GM12878 (cell line): ENCODE measurements at regions not wholly inside any gene's neighbourhood (a gene's known extent, or its start where the extent isn't known, plus 50 kb on each side); places are given as distances from the start of the nearest gene placed in this dataset.
A peak's percentile ranks its signal among the peaks of the same experiment; 100 is the strongest.

Experiments
- ATAC-seq: fragments of 200-7000 bp; cut with Tn5 transposase; 3 replicates; pipeline ENCODE4 v1.9.1; 2020; ENCODE audit warnings: mild to moderate bottlenecking, moderate library complexity
- BruUV-seq: library from RNA; stranded (reverse); fragments of 400-500 nt; replicated peaks from 2 replicates; lab custom pipeline; 2021; lab: Mats Ljungman, UMichigan
- CTCF ChIA-PET: fragments of 300-600 bp; sonication (Branson Sonifier 250); formaldehyde crosslinking; extraction: SDS; loops from one replicate; lab custom pipeline; 2021; ENCODE audit warnings: inconsistent platforms; lab: Yijun Ruan, JAX
- POLR2A ChIA-PET: fragments of 350-600 bp; formaldehyde crosslinking; extraction: SDS; loops from one replicate; lab custom pipeline; 2021; ENCODE audit warnings: inconsistent platforms; lab: Charles Lee
- RAD21 ChIA-PET: fragments of 300-600 bp; sonication (Branson Sonifier 250); formaldehyde crosslinking; loops from one replicate; lab custom pipeline; 2023; ENCODE audit warnings: antibody characterized with exemption; ENCODE audit not compliant: unreplicated experiment; lab: Charles Lee
- SMC1A ChIA-PET: fragments of 300-600 bp; sonication (Branson Sonifier 250); formaldehyde crosslinking; loops from one replicate; lab custom pipeline; 2023; ENCODE audit not compliant: unreplicated experiment, uncharacterized antibody; lab: Charles Lee
- DNase-seq: peaks from one replicate; pipeline ENCODE4 v3.0.0-alpha.2; 2011; ENCODE audit warnings: low read depth, low spot score
- FAIRE-seq: peaks from 3 replicates; lab custom pipeline; 2011; peaks lifted over from hg19 to GRCh38; lab: Jason Lieb, UNC
- H2AFZ ChIP-seq: 2 replicates; pipeline ENCODE4 v1.6.0; 2011; ENCODE audit warnings: low read depth, low read length, control low read depth; ENCODE audit not compliant: control insufficient read depth
- H3K27ac ChIP-seq: 2 replicates; pipeline ENCODE4 v1.5.1; 2011; ENCODE audit warnings: control low read depth; ENCODE audit not compliant: control insufficient read depth, insufficient read depth
- H3K27me3 ChIP-seq, 2 experiments: replicated peaks in 1 of 2; 2 replicates each; pipeline versions ENCODE4 v1.6.0 to v1.6.1; 2011; ENCODE audit warnings: low read length in 1 of 2; ENCODE audit not compliant: control insufficient read depth in 2 of 2, insufficient read depth in 2 of 2
- H3K36me3 ChIP-seq, 2 experiments: 2 replicates each; pipeline ENCODE4 v1.5.1; 2011; ENCODE audit warnings: low read length in 1 of 2; ENCODE audit not compliant: control insufficient read depth in 2 of 2, insufficient read depth in 2 of 2
- H3K4me1 ChIP-seq: 2 replicates; pipeline ENCODE4 v1.6.1; 2011; ENCODE audit warnings: mild to moderate bottlenecking, low read length, moderate library complexity, mixed read lengths; ENCODE audit not compliant: control insufficient read depth, insufficient read depth
- H3K4me2 ChIP-seq: 2 replicates; pipeline ENCODE4 v1.6.0; 2011; ENCODE audit warnings: control low read depth; ENCODE audit not compliant: control insufficient read depth, insufficient read depth
- H3K4me3 ChIP-seq: fragments of 200-600 bp; sonication (generic); 2 replicates; pipeline ENCODE4 v1.5.1; 2016
- H3K79me2 ChIP-seq: 2 replicates; pipeline ENCODE4 v1.6.0; 2011; ENCODE audit warnings: low read length; ENCODE audit not compliant: control insufficient read depth, insufficient read depth
- H3K9ac ChIP-seq: 2 replicates; pipeline ENCODE4 v1.8.0; 2011; ENCODE audit warnings: low read length, control low read depth, mixed read lengths; ENCODE audit not compliant: control insufficient read depth, insufficient read depth
- H3K9me3 ChIP-seq: replicated peaks from 3 replicates; pipeline ENCODE4 v1.5.1; 2011; ENCODE audit warnings: mild to moderate bottlenecking, low read length; ENCODE audit not compliant: control insufficient read depth, insufficient read depth
- H4K20me1 ChIP-seq: 2 replicates; pipeline ENCODE4 v1.6.0; 2011; ENCODE audit not compliant: control insufficient read depth, insufficient read depth
- CBX5 ChIP-seq: sonication (generic); IDR thresholded peaks from 2 replicates; pipeline ENCODE4 v1.6.1; 2016; ENCODE audit warnings: low read depth, moderate library complexity, mild to moderate bottlenecking, inconsistent platforms
- DPF2 ChIP-seq: fragments of 450-650 bp; IDR thresholded peaks from 2 replicates; pipeline ENCODE4 v1.6.1; 2017; ENCODE audit warnings: mild to moderate bottlenecking
- ETV6 ChIP-seq, 2 experiments: fragments of 450-650 bp in 1 of 2; IDR thresholded peaks in 1 of 2; conservative IDR thresholded peaks in 1 of 2; 2 replicates each; pipeline ENCODE4 v1.6.1; 2014; ENCODE audit warnings: antibody characterized with exemption in 1 of 2, borderline replicate concordance in 1 of 2, low read depth in 1 of 2, mild to moderate bottlenecking in 1 of 2, moderate library complexity in 1 of 2
- HDAC6 ChIP-seq: fragments of 200-600 bp; sonication (generic); IDR thresholded peaks from one replicate; pipeline ENCODE4 v1.8.0; 2017; ENCODE audit warnings: antibody characterized with exemption; ENCODE audit not compliant: unreplicated experiment
- HDGF ChIP-seq: fragments of 450-650 bp; IDR thresholded peaks from 2 replicates; pipeline ENCODE4 v1.6.1; 2016; ENCODE audit warnings: antibody characterized with exemption
- HSF1 ChIP-seq: fragments of 150-350 bp; IDR thresholded peaks from 2 replicates; pipeline ENCODE4 v1.6.1; 2014; ENCODE audit warnings: mild to moderate bottlenecking, low read depth, low read length
- MEF2B ChIP-seq: fragments of 450-650 bp; IDR thresholded peaks from 2 replicates; pipeline ENCODE4 v1.6.1; 2018; ENCODE audit warnings: mild to moderate bottlenecking, moderate library complexity; ENCODE audit not compliant: partially characterized antibody, poor library complexity, severe bottlenecking
- MTA2 ChIP-seq: fragments of 450-650 bp; IDR thresholded peaks from 2 replicates; pipeline ENCODE4 v1.6.1; 2016; ENCODE audit warnings: low read depth, mild to moderate bottlenecking, moderate library complexity
- POLR2AphosphoS2 ChIP-seq: IDR thresholded peaks from 2 replicates; pipeline ENCODE4 v1.6.1; 2011; ENCODE audit warnings: low read depth, mild to moderate bottlenecking, low read length, improper control_type of control experiment, moderate library complexity
- RB1 ChIP-seq: fragments of 450-650 bp; formaldehyde crosslinking; IDR thresholded peaks from 2 replicates; pipeline ENCODE4 v1.6.1; 2017; ENCODE audit warnings: mild to moderate bottlenecking, borderline replicate concordance
- RCOR1 ChIP-seq: conservative IDR thresholded peaks from 2 replicates; pipeline ENCODE4 v1.6.1; 2012; ENCODE audit warnings: low read depth, low read length, improper control_type of control experiment
- SMARCA5 ChIP-seq: fragments of 450-650 bp; IDR thresholded peaks from 2 replicates; pipeline ENCODE4 v1.6.1; 2017; ENCODE audit warnings: mild to moderate bottlenecking
- SRF ChIP-seq, 2 experiments: IDR thresholded peaks; 2 replicates each; pipeline ENCODE4 v1.6.1; 2011; ENCODE audit warnings: low read depth in 2 of 2, low read length in 2 of 2, mild to moderate bottlenecking in 1 of 2, moderate library complexity in 1 of 2
- TCF3 ChIP-seq: IDR thresholded peaks from 2 replicates; pipeline ENCODE4 v1.6.1; 2012; ENCODE audit warnings: low read depth, mild to moderate bottlenecking, low read length, borderline replicate concordance; ENCODE audit not compliant: insufficient read depth
- WGBS: methylation state at CpG from one replicate; pipeline ENCODE4 v1.1.6; 2016; ENCODE audit warnings: low lambda C conversion rate; ENCODE audit not compliant: insufficient replicate concordance, insufficient coverage; ENCODE audit errors: missing lambda C conversion rate; 5-methylcytosine and 5-hydroxymethylcytosine counted together
- in situ Hi-C: fragments of 300-500 bp; cut with MboI; formaldehyde crosslinking; loops from 9 replicates; pipeline ENCODE4 v1.14.3; 2018; ENCODE audit warnings: mixed read lengths
- intact Hi-C: fragments of 100-400 bp; cut with micrococcal nuclease; formaldehyde crosslinking; loops from one replicate; pipeline ENCODE4 v1.14.2; 2022; ENCODE audit not compliant: unreplicated experiment
- TF ChIP-seq, protein P1 (sequence below): IDR thresholded peaks from 2 replicates; pipeline ENCODE4 v1.6.1; 2012; ENCODE audit warnings: improper control_type of control experiment, low read depth, low read length; ENCODE audit not compliant: insufficient replicate concordance

DNA sequence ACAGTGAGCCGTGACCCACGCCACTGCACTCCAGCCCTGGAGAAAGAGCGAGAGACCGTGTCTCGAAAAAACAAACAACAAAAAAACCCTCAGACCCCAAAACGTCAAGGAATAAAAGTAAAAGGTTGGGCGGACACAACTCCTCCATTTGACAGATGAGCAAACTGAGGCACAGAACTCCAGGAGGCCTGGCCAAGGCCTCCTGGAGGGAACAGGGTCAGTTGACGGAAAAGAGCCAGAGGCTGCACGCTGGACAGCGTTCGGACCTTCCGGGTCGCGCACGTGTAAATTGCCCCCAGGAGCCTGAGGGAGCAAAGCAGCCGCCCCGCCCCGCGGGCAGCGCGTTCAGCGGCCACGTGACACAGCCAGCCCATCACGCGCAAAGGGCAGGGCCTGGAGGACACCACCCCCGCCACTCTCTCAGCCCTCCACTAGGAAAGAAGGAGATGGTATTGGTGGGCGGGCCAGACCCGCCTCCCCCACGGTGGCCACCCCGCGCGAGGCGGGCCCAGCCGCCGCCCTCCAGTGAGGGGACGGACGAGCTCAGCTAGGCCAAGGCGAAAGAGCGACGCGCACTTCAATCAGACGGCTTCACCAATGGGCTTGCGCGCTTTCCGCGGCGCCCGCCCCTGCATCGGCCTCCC lies 81.5 kb downstream of the PTPDC1 start:
- in situ Hi-C loops (no loop called here), intact Hi-C loops (loop anchor here (5.0 to 10.0 kb wide), 2 partner anchors 92 to 711 kb away; partner anchors contain the start of genes FAM120A, FAM120AOS and ZNF169)
- no TSS peak for BruUV-seq
- Histone ChIP-seq H3K4me1 (peaks cover 9% of the 10 kb centered on the region), H3K9me3 (no peaks in the 10 kb centered on the region), H3K9ac (peak overlapping the region; percentile 96), H2AFZ (peak overlapping the region; percentile 89), H3K27me3 (no peaks in the 10 kb centered on the region), H3K79me2 (peaks cover 40% of the 10 kb centered on the region), H3K27ac (peak overlapping the region; percentile 99), H3K36me3 (peaks cover 0 to 5% of the 10 kb centered on the region in 2 experiments; a peak in 1 of 4 replicates), H3K4me2 (peak overlapping the region; percentile 98), H4K20me1 (no peaks in the 10 kb centered on the region; the same call in 1 of the 2 replicates), H3K4me3 (peak overlapping the region; percentile 47; the same call in 1 of the 2 replicates)
- ChIA-PET SMC1A (interaction anchor here (1.4 kb wide), 1 partner anchor 10 kb away, joined by 3 read pairs; no protein-coding TSS in a partner anchor), CTCF (interaction anchor here (1.4 kb wide), 1 partner anchor 47 kb away, joined by 3 read pairs; no protein-coding TSS in a partner anchor), RAD21 (interaction anchor here (1.2 kb wide), 1 partner anchor 8 kb away, joined by 3 read pairs; no protein-coding TSS in a partner anchor), POLR2A (no interaction called here)
- DNase-seq (peak; percentile 94), FAIRE-seq (peak; percentile 95), ATAC-seq (peak; percentile 94)
- 7% methylated on average over 49 of the region's 49 CpGs for WGBS
- 0 out of 2 replicates have a peak, but pooled peaks have one; percentile 70 for TF ChIP-seq RCOR1
- no peak for TF ChIP-seq HSF1
- peak; percentile 74; the same call in 1 of the 2 replicates for TF ChIP-seq POLR2AphosphoS2
- TF ChIP-seq SMARCA5: no peak
- TF ChIP-seq, protein P1, sequence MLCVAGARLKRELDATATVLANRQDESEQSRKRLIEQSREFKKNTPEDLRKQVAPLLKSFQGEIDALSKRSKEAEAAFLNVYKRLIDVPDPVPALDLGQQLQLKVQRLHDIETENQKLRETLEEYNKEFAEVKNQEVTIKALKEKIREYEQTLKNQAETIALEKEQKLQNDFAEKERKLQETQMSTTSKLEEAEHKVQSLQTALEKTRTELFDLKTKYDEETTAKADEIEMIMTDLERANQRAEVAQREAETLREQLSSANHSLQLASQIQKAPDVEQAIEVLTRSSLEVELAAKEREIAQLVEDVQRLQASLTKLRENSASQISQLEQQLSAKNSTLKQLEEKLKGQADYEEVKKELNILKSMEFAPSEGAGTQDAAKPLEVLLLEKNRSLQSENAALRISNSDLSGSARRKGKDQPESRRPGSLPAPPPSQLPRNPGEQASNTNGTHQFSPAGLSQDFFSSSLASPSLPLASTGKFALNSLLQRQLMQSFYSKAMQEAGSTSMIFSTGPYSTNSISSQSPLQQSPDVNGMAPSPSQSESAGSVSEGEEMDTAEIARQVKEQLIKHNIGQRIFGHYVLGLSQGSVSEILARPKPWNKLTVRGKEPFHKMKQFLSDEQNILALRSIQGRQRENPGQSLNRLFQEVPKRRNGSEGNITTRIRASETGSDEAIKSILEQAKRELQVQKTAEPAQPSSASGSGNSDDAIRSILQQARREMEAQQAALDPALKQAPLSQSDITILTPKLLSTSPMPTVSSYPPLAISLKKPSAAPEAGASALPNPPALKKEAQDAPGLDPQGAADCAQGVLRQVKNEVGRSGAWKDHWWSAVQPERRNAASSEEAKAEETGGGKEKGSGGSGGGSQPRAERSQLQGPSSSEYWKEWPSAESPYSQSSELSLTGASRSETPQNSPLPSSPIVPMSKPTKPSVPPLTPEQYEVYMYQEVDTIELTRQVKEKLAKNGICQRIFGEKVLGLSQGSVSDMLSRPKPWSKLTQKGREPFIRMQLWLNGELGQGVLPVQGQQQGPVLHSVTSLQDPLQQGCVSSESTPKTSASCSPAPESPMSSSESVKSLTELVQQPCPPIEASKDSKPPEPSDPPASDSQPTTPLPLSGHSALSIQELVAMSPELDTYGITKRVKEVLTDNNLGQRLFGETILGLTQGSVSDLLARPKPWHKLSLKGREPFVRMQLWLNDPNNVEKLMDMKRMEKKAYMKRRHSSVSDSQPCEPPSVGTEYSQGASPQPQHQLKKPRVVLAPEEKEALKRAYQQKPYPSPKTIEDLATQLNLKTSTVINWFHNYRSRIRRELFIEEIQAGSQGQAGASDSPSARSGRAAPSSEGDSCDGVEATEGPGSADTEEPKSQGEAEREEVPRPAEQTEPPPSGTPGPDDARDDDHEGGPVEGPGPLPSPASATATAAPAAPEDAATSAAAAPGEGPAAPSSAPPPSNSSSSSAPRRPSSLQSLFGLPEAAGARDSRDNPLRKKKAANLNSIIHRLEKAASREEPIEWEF: no peak
- peak; percentile 98; the same call in 1 of the 2 replicates for TF ChIP-seq DPF2
- TF ChIP-seq ETV6 (conservative IDR thresholded peaks at IDR 0.05 in 1 of 2, IDR thresholded peaks at IDR 0.05 in 1 of 2; ENCODE audit: borderline replicate concordance in 1 of 2, low read depth in 1 of 2): no peak
- TF ChIP-seq MTA2: no peak
- TF ChIP-seq SRF (IDR thresholded peaks at IDR 0.05; ENCODE audit: low read depth in 2 of 2, low read length in 2 of 2): no peak
- TF ChIP-seq RB1: no peak
- TF ChIP-seq MEF2B: peak; percentile 71
- TF ChIP-seq HDGF: peak; percentile 89; the same call in 1 of the 2 replicates
- TF ChIP-seq TCF3: no peak
- TF ChIP-seq CBX5: no peak
- TF ChIP-seq HDAC6: no peak
